IMR-90 (cell line): ENCODE measurements at regions not wholly inside any gene's neighbourhood (a gene's known extent, or its start where the extent isn't known, plus 50 kb on each side); places are given as distances from the start of the nearest gene placed in this dataset.

Experiments
- ATAC-seq: fragments of 200-7000 bp; cut with Tn5 transposase; 2 replicates; pipeline ENCODE4 v1.9.1; 2020; ENCODE audit warnings: low read depth, mild to moderate bottlenecking, moderate library complexity
- BruUV-seq: library from RNA; stranded (reverse); fragments of 400-500 nt; replicated peaks from 2 replicates; lab custom pipeline; 2021; lab: Mats Ljungman, UMichigan
- CTCF ChIA-PET: fragments of 300-600 bp; formaldehyde crosslinking; extraction: SDS; loops from one replicate; lab custom pipeline; 2021; ENCODE audit warnings: antibody characterized with exemption; lab: Yijun Ruan, JAX
- POLR2A ChIA-PET: fragments of 300-600 bp; sonication (Branson Sonifier 250); formaldehyde crosslinking; loops from one replicate; lab custom pipeline; 2022; ENCODE audit warnings: antibody characterized with exemption; ENCODE audit not compliant: unreplicated experiment; lab: Charles Lee
- DNase-seq: peaks from one replicate; pipeline ENCODE4 v3.0.0; 2013
- H2AFZ ChIP-seq: replicated peaks from 2 replicates; pipeline ENCODE3; 2013; ENCODE audit warnings: low read length, mild to moderate bottlenecking; ENCODE audit not compliant: poor library complexity
- H2AK5ac ChIP-seq: 2 replicates; pipeline ENCODE4 v1.6.1; 2013; ENCODE audit warnings: low read depth, low read length, inconsistent platforms
- H2AK9ac ChIP-seq: replicated peaks from 2 replicates; pipeline ENCODE3; 2013; ENCODE audit warnings: mild to moderate bottlenecking, low read depth, low read length, moderate library complexity; ENCODE audit not compliant: poor library complexity
- H2BK120ac ChIP-seq: 2 replicates; pipeline ENCODE4 v1.6.1; 2013; ENCODE audit warnings: low read depth, low read length, inconsistent platforms
- H2BK15ac ChIP-seq: 3 replicates; pipeline ENCODE4 v1.6.1; 2013; ENCODE audit warnings: low read depth, low read length, inconsistent platforms
- H2BK20ac ChIP-seq: 2 replicates; pipeline ENCODE4 v1.6.1; 2013; ENCODE audit warnings: low read depth, mild to moderate bottlenecking, inconsistent platforms, low read length, moderate library complexity
- H2BK5ac ChIP-seq: 2 replicates; pipeline ENCODE4 v1.6.1; 2013; ENCODE audit warnings: mild to moderate bottlenecking, low read depth, low read length, inconsistent platforms; ENCODE audit not compliant: poor library complexity, severe bottlenecking
- H3K14ac ChIP-seq: replicated peaks from 2 replicates; pipeline ENCODE4 v1.6.1; 2013; ENCODE audit warnings: low read depth, low read length, inconsistent platforms
- H3K18ac ChIP-seq: 2 replicates; pipeline ENCODE4 v1.6.1; 2013; ENCODE audit warnings: low read depth, low read length, control low read depth
- H3K23ac ChIP-seq: 2 replicates; pipeline ENCODE4 v1.6.1; 2013; ENCODE audit warnings: low read depth, low read length, inconsistent platforms
- H3K27ac ChIP-seq: 2 replicates; pipeline ENCODE4 v1.5.1; 2013; ENCODE audit warnings: mild to moderate bottlenecking, control low read depth, low read length; ENCODE audit not compliant: insufficient read depth
- H3K27me3 ChIP-seq: 2 replicates; pipeline ENCODE4 v1.6.1; 2013; ENCODE audit warnings: low read length; ENCODE audit not compliant: control insufficient read depth, insufficient read depth
- H3K36me3 ChIP-seq: 2 replicates; pipeline ENCODE4 v1.6.1; 2013; ENCODE audit warnings: low read length, mixed read lengths; ENCODE audit not compliant: control insufficient read depth, insufficient read depth
- H3K4ac ChIP-seq: 2 replicates; pipeline ENCODE4 v1.6.1; 2013; ENCODE audit warnings: low read depth, low read length, inconsistent platforms
- H3K4me1 ChIP-seq: 2 replicates; pipeline ENCODE4 v1.6.1; 2013; ENCODE audit warnings: low read length, mixed read lengths; ENCODE audit not compliant: control insufficient read depth, insufficient read depth
- H3K4me2 ChIP-seq: 2 replicates; pipeline ENCODE4 v1.6.1; 2013; ENCODE audit warnings: low read depth, mild to moderate bottlenecking, control low read depth, low read length, moderate library complexity
- H3K4me3 ChIP-seq: 2 replicates; pipeline ENCODE4 v1.5.1; 2013; ENCODE audit warnings: low read depth, mild to moderate bottlenecking, control low read depth, low read length, moderate library complexity; ENCODE audit not compliant: insufficient read depth
- H3K56ac ChIP-seq: 2 replicates; pipeline ENCODE4 v1.6.1; 2013; ENCODE audit warnings: low read length, inconsistent platforms; ENCODE audit not compliant: insufficient read depth; ENCODE audit errors: extremely low read depth
- H3K79me1 ChIP-seq, 2 experiments: 2 replicates each; pipeline ENCODE4 v1.6.1; 2013; ENCODE audit warnings: low read length in 2 of 2, inconsistent platforms in 1 of 2, low read depth in 1 of 2
- H3K9ac ChIP-seq: 2 replicates; pipeline ENCODE4 v1.6.1; 2013; ENCODE audit warnings: low read depth, low read length, control low read depth
- H3K9me1 ChIP-seq: 2 replicates; pipeline ENCODE4 v1.6.1; 2013; ENCODE audit warnings: low read length, inconsistent platforms; ENCODE audit not compliant: insufficient read depth
- H3K9me3 ChIP-seq: 2 replicates; pipeline ENCODE4 v1.6.1; 2013; ENCODE audit warnings: low read length; ENCODE audit not compliant: control insufficient read depth, insufficient read depth
- H4K20me1 ChIP-seq: 2 replicates; pipeline ENCODE4 v1.6.1; 2013; ENCODE audit warnings: low read length, inconsistent platforms; ENCODE audit not compliant: insufficient read depth
- H4K5ac ChIP-seq: 2 replicates; pipeline ENCODE4 v1.6.1; 2013; ENCODE audit warnings: mild to moderate bottlenecking, low read depth, low read length, control low read depth
- H4K8ac ChIP-seq, 2 experiments: 2 replicates each; pipeline ENCODE4 v1.6.1; 2013; ENCODE audit warnings: low read depth in 2 of 2, low read length in 2 of 2, control low read depth in 1 of 2, inconsistent platforms in 1 of 2
- H4K91ac ChIP-seq: 2 replicates; pipeline ENCODE4 v1.6.1; 2013; ENCODE audit warnings: low read depth, low read length, inconsistent platforms; ENCODE audit not compliant: insufficient read depth
- CTCF ChIP-seq: conservative IDR thresholded peaks from 2 replicates; pipeline ENCODE4 v1.5.1; 2012; ENCODE audit warnings: mild to moderate bottlenecking, low read depth, low read length, improper control_type of control experiment
- MXI1 ChIP-seq: IDR thresholded peaks from 2 replicates; pipeline ENCODE4 v1.6.1; 2012; ENCODE audit warnings: low read depth, mild to moderate bottlenecking, low read length, moderate library complexity, borderline replicate concordance
- RAD21 ChIP-seq: IDR thresholded peaks from 2 replicates; pipeline ENCODE4 v1.6.1; 2012; ENCODE audit warnings: low read length, improper control_type of control experiment
- RFX5 ChIP-seq: IDR thresholded peaks from 2 replicates; pipeline ENCODE4 v1.8.0; 2012; ENCODE audit warnings: low read depth, mild to moderate bottlenecking, low read length, moderate library complexity
- SMC3 ChIP-seq: fragments of 150-350 bp; IDR thresholded peaks from 2 replicates; pipeline ENCODE4 v1.6.1; 2016; ENCODE audit warnings: low read depth, mild to moderate bottlenecking, antibody characterized with exemption, low read length, moderate library complexity
- WGBS, 2 experiments: methylation state at CpG; one replicate each; pipeline versions ENCODE4 v1.1.5 to v1.1.7; 2013; ENCODE audit warnings: missing lambda C conversion rate in 2 of 2; ENCODE audit not compliant: insufficient read length in 1 of 2; ENCODE audit errors: extremely low coverage in 2 of 2; 5-methylcytosine and 5-hydroxymethylcytosine counted together
- dilution Hi-C: fragments of 300-500 bp; cut with HindIII; formaldehyde crosslinking; loops from one replicate; pipeline ENCODE4 v1.14.3; 2018; ENCODE audit warnings: low sequenced_read_pairs; ENCODE audit not compliant: unreplicated experiment
- in situ Hi-C: fragments of 300-500 bp; cut with MboI; formaldehyde crosslinking; loops from 3 replicates; pipeline ENCODE4 v1.14.3; 2019; ENCODE audit warnings: low sequenced_read_pairs, inconsistent platforms, mixed read lengths
- intact Hi-C: fragments of 100-400 bp; cut with micrococcal nuclease; formaldehyde crosslinking; loops from 2 replicates; pipeline ENCODE4 v1.10.0; 2022

DNA sequence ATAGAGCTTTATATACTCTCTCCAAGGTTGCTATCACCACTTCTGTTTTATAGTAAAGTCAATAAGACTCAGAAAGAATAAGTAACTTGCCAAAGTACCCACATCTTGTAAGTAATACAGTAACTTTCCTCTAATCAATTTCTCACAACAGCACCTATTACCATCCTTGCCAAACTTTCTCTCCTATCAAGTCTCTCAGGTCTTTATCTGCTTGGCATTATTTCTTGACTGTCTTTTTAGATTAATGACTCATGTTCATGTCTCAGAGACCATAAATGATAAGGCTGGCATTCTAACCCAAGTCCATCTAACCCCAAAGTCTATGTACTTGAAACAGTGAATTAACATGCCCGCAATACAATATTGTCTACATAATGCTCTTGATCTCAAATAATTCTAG, 618.0 kb upstream of the ZEB2 start:
- ATAC-seq: no peak
- no peaks in the 10 kb centered on the region for H4K20me1 ChIP-seq
- H3K27ac ChIP-seq: no peak overlapping the region
- H3K79me1 ChIP-seq: no peaks in the 10 kb centered on the region
- H3K56ac ChIP-seq: no peak overlapping the region
- dilution Hi-C loops (no loop called here), intact Hi-C loops (loop anchor here (2.0 kb wide), 1 partner anchor 15 kb away; no protein-coding TSS in a partner anchor), in situ Hi-C loops (no loop called here)
- H3K4me2 ChIP-seq: no peak overlapping the region
- H3K14ac ChIP-seq: no peak overlapping the region
- H4K91ac ChIP-seq: no peak overlapping the region
- no peak overlapping the region for H4K8ac ChIP-seq
- no peaks in the 10 kb centered on the region for H3K27me3 ChIP-seq
- H3K36me3 ChIP-seq: no peaks in the 10 kb centered on the region
- H2AFZ ChIP-seq: no peak overlapping the region
- POLR2A ChIA-PET: no interaction called here
- H3K23ac ChIP-seq: no peak overlapping the region
- no peak overlapping the region for H2AK5ac ChIP-seq
- no peak overlapping the region for H3K18ac ChIP-seq
- H3K9ac ChIP-seq: no peak overlapping the region
- BruUV-seq: no TSS peak
- no peak for DNase-seq
- no peak overlapping the region for H4K5ac ChIP-seq
- H2BK120ac ChIP-seq: no peak overlapping the region
- no peak overlapping the region for H2BK15ac ChIP-seq
- no peak overlapping the region for H3K4ac ChIP-seq
- no CpG with 5 or more reads among the region's 1 CpG for WGBS, 2 experiments
- no peak overlapping the region for H2BK20ac ChIP-seq
- no peaks in the 10 kb centered on the region for H3K9me3 ChIP-seq
- no peaks in the 10 kb centered on the region for H3K9me1 ChIP-seq
- no peak overlapping the region for H2BK5ac ChIP-seq
- H3K4me1 ChIP-seq: no peaks in the 10 kb centered on the region
- TF ChIP-seq CTCF (no peak), RAD21 (no peak), RFX5 (no peak), SMC3 (no peak), MXI1 (no peak)
- H3K4me3 ChIP-seq: no peak overlapping the region
- no peak overlapping the region for H2AK9ac ChIP-seq
- CTCF ChIA-PET: no interaction called here
